Esophagus muscularis mucosa (tissue), 4 donors: ENCODE measurements at regions not wholly inside any gene's neighbourhood (a gene's known extent, or its start where the extent isn't known, plus 50 kb on each side); places are given as distances from the start of the nearest gene placed in this dataset.

Experiments
- CTCF ChIP-seq, 3 experiments: fragments of 200-600 bp in 2 of 3; fragments of 450-650 bp in 1 of 3; sonication (generic) in 2 of 3; IDR thresholded peaks; one replicate each; pipeline ENCODE4 v1.5.1; 2017 to 2019; ENCODE audit warnings: antibody characterized with exemption in 3 of 3, mild to moderate bottlenecking in 2 of 3, moderate library complexity in 1 of 3
- EP300 ChIP-seq: sonication (generic); formaldehyde crosslinking; IDR thresholded peaks from one replicate; pipeline ENCODE4 v1.6.1; 2017; ENCODE audit warnings: antibody characterized with exemption
- POLR2A ChIP-seq: fragments of 450-650 bp; IDR thresholded peaks from one replicate; pipeline ENCODE4 v1.6.1; 2017; ENCODE audit warnings: antibody characterized with exemption, moderate library complexity, mild to moderate bottlenecking, low read depth
- POLR2AphosphoS5 ChIP-seq, 2 donors: sonication (generic); formaldehyde crosslinking; IDR thresholded peaks; one replicate each; pipeline ENCODE4 v1.6.1; 2017; ENCODE audit warnings: antibody characterized with exemption in 2 of 2

- TF ChIP-seq EP300 (no peak), CTCF (IDR thresholded peaks at IDR 0.05) (no peak), POLR2A (no peak), POLR2AphosphoS5 (IDR thresholded peaks at IDR 0.05) (no peak)
Measured at GRCh38 chr2:84204995-84205394, 254.1 kb downstream of the SUCLG1 start.
